Skeletal muscle tissue (tissue), 3 donors: ENCODE measurements at regions not wholly inside any gene's neighbourhood (a gene's known extent, or its start where the extent isn't known, plus 50 kb on each side); places are given as distances from the start of the nearest gene placed in this dataset.

ENCODE experiments used
- H3K27ac ChIP-seq: one replicate; pipeline ENCODE4 v1.7.0; 2013; ENCODE audit warnings: mild to moderate bottlenecking, low read depth, low read length, inconsistent platforms
- H3K27me3 ChIP-seq, 3 donors: one replicate each; pipeline ENCODE4 v1.7.0; 2013; ENCODE audit warnings: low read length in 3 of 3; ENCODE audit not compliant: control insufficient read depth in 3 of 3, insufficient read depth in 3 of 3
- H3K36me3 ChIP-seq, 3 donors: one replicate each; pipeline ENCODE4 v1.7.0; 2013; ENCODE audit warnings: low read length in 3 of 3; ENCODE audit not compliant: control insufficient read depth in 3 of 3, insufficient read depth in 3 of 3
- H3K4me1 ChIP-seq, 3 donors: one replicate each; pipeline ENCODE4 v1.7.0; 2013; ENCODE audit warnings: low read length in 3 of 3, mild to moderate bottlenecking in 3 of 3; ENCODE audit not compliant: control insufficient read depth in 3 of 3, insufficient read depth in 3 of 3
- H3K4me3 ChIP-seq, 3 donors: one replicate each; pipeline ENCODE4 v1.7.0; 2013; ENCODE audit warnings: low read length in 3 of 3
- H3K9ac ChIP-seq, 3 donors: one replicate each; pipeline ENCODE4 v1.7.0; 2013; ENCODE audit warnings: low read length in 3 of 3, mild to moderate bottlenecking in 3 of 3, moderate library complexity in 2 of 3, low read depth in 1 of 3
- H3K9me3 ChIP-seq, 3 donors: one replicate each; pipeline ENCODE4 v1.7.0; 2013; ENCODE audit warnings: low read length in 3 of 3; ENCODE audit not compliant: control insufficient read depth in 3 of 3
- donor health status: Osteomylitis.

- Histone ChIP-seq H3K9me3 (no peaks in the 10 kb centered on the region), H3K4me3 (no peak overlapping the region), H3K4me1 (no peaks in the 10 kb centered on the region), H3K27me3 (no peaks in the 10 kb centered on the region), H3K9ac (no peak overlapping the region), H3K36me3 (no peaks in the 10 kb centered on the region), H3K27ac (no peak overlapping the region)
These were observed 2360.1 kb downstream of the PCDH7 start for GRCh38 chr4:33080275-33080674.

GRCh38 chr4:33085709-33086108 lies 2365.5 kb downstream of the PCDH7 start:
- Histone ChIP-seq H3K4me1 (no peaks in the 10 kb centered on the region), H3K4me3 (no peak overlapping the region), H3K36me3 (no peaks in the 10 kb centered on the region), H3K27me3 (no peaks in the 10 kb centered on the region), H3K9ac (no peak overlapping the region), H3K27ac (no peak overlapping the region), H3K9me3 (no peaks in the 10 kb centered on the region)

- H3K9ac ChIP-seq = no peak overlapping the region
- no peaks in the 10 kb centered on the region for H3K27me3 ChIP-seq
- H3K4me1 ChIP-seq = no peaks in the 10 kb centered on the region
- H3K36me3 ChIP-seq = no peaks in the 10 kb centered on the region
- H3K9me3 ChIP-seq = no peaks in the 10 kb centered on the region
- no peak overlapping the region for H3K27ac ChIP-seq
- H3K4me3 ChIP-seq = no peak overlapping the region
These were observed 2366.3 kb downstream of the PCDH7 start for GRCh38 chr4:33086331-33086925.

GRCh38 chr4:33088713-33089112 lies 2368.5 kb downstream of the PCDH7 start:
- Histone ChIP-seq H3K9ac (no peak overlapping the region), H3K27me3 (no peaks in the 10 kb centered on the region), H3K4me3 (no peak overlapping the region)

GRCh38 chr4:33090910-33091309 lies 2370.7 kb downstream of the PCDH7 start:
- Histone ChIP-seq H3K27ac (no peak overlapping the region), H3K9me3 (no peaks in the 10 kb centered on the region), H3K36me3 (no peaks in the 10 kb centered on the region), H3K27me3 (no peaks in the 10 kb centered on the region), H3K4me3 (no peak overlapping the region), H3K9ac (no peak overlapping the region), H3K4me1 (no peaks in the 10 kb centered on the region)

More at GRCh38 chr4:33088713-33089112, 2368.5 kb downstream of the PCDH7 start:
- no peaks in the 10 kb centered on the region for H3K9me3 ChIP-seq
- no peaks in the 10 kb centered on the region for H3K4me1 ChIP-seq
- no peaks in the 10 kb centered on the region for H3K36me3 ChIP-seq
- no peak overlapping the region for H3K27ac ChIP-seq

- Histone ChIP-seq H3K4me3 (no peak overlapping the region), H3K27ac (no peak overlapping the region), H3K9me3 (no peaks in the 10 kb centered on the region), H3K4me1 (no peaks in the 10 kb centered on the region), H3K9ac (no peak overlapping the region), H3K27me3 (no peaks in the 10 kb centered on the region), H3K36me3 (no peaks in the 10 kb centered on the region)
These were observed 2371.8 kb downstream of the PCDH7 start for GRCh38 chr4:33091961-33092360.

GRCh38 chr4:33104273-33104672 lies 2384.1 kb downstream of the PCDH7 start:
- H3K27ac ChIP-seq = no peak overlapping the region
- H3K4me1 ChIP-seq = no peaks in the 10 kb centered on the region
- H3K4me3 ChIP-seq = no peak overlapping the region
- no peaks in the 10 kb centered on the region for H3K36me3 ChIP-seq
- H3K9ac ChIP-seq = no peak overlapping the region
- no peaks in the 10 kb centered on the region for H3K27me3 ChIP-seq
- H3K9me3 ChIP-seq = no peaks in the 10 kb centered on the region

GRCh38 chr4:33107814-33108213 lies 2387.6 kb downstream of the PCDH7 start:
- Histone ChIP-seq H3K27me3 (no peaks in the 10 kb centered on the region), H3K9me3 (no peaks in the 10 kb centered on the region), H3K4me1 (no peaks in the 10 kb centered on the region), H3K27ac (no peak overlapping the region), H3K36me3 (no peaks in the 10 kb centered on the region), H3K9ac (no peak overlapping the region), H3K4me3 (no peak overlapping the region)

- H3K4me3 ChIP-seq = no peak overlapping the region
These were observed 2390.9 kb downstream of the PCDH7 start for GRCh38 chr4:33111117-33111516.

GRCh38 chr4:33116871-33117270 lies 2396.7 kb downstream of the PCDH7 start:
- Histone ChIP-seq H3K9ac (no peak overlapping the region), H3K4me1 (no peaks in the 10 kb centered on the region), H3K27ac (no peak overlapping the region), H3K9me3 (no peaks in the 10 kb centered on the region), H3K4me3 (no peak overlapping the region), H3K27me3 (no peaks in the 10 kb centered on the region), H3K36me3 (no peaks in the 10 kb centered on the region)

More at GRCh38 chr4:33111117-33111516, 2390.9 kb downstream of the PCDH7 start:
- no peaks in the 10 kb centered on the region for H3K36me3 ChIP-seq
- H3K9me3 ChIP-seq = no peaks in the 10 kb centered on the region
- no peak overlapping the region for H3K27ac ChIP-seq
- no peaks in the 10 kb centered on the region for H3K4me1 ChIP-seq
- H3K27me3 ChIP-seq = no peaks in the 10 kb centered on the region
- no peak overlapping the region for H3K9ac ChIP-seq
